ENCODE measurements at regions not wholly inside any gene's neighbourhood (a gene's known extent, or its start where the extent isn't known, plus 50 kb on each side); places are given as distances from the start of the nearest gene placed in this dataset.
"Not testable (repeated sequence)": the region's sequence is repeated elsewhere in the genome, so short reads cannot be mapped to it uniquely, and the experiment has no call there.

- DNase-seq (ENCODE audit: low read depth in 2 of 2) = not testable (repeated sequence)
Measured at GRCh38 chr12:131541512-131541911, 169.4 kb upstream of the SFSWAP start.

- DNase-seq (ENCODE audit: low read depth in 2 of 2) = no peak
Measured at GRCh38 chr12:131542351-131542750, 168.5 kb upstream of the SFSWAP start.

GRCh38 chr12:131543040-131543439 is 167.8 kb upstream of the SFSWAP start:
- DNase-seq (ENCODE audit: low read depth in 2 of 2) = no peak

GRCh38 chr12:131547555-131547954 is 163.3 kb upstream of the SFSWAP start:
- DNase-seq (ENCODE audit: low read depth in 2 of 2) = no peak

- no peak for DNase-seq (ENCODE audit: low read depth in 2 of 2)
Measured at GRCh38 chr12:131550121-131550520, 160.8 kb upstream of the SFSWAP start.

- no peak for DNase-seq (ENCODE audit: low read depth in 2 of 2)
Measured at GRCh38 chr12:131551675-131552491, 159.0 kb upstream of the SFSWAP start.

- DNase-seq (ENCODE audit: low read depth in 2 of 2) = no peak
Measured at GRCh38 chr12:131552492-131552863, 158.4 kb upstream of the SFSWAP start.

- DNase-seq (ENCODE audit: low read depth in 2 of 2) = no peak
Measured at GRCh38 chr12:131553096-131553777, 157.7 kb upstream of the SFSWAP start.

GRCh38 chr12:131555197-131555846 is 155.6 kb upstream of the SFSWAP start:
- DNase-seq (ENCODE audit: low read depth in 2 of 2) = no peak

GRCh38 chr12:131555866-131556265 is 155.0 kb upstream of the SFSWAP start:
- no peak for DNase-seq (ENCODE audit: low read depth in 2 of 2)

- DNase-seq (ENCODE audit: low read depth in 2 of 2) = no peak
Measured at GRCh38 chr12:131557078-131557709, 153.7 kb upstream of the SFSWAP start.

- no peak for DNase-seq (ENCODE audit: low read depth in 2 of 2)
Measured at GRCh38 chr12:131559517-131560516, 151.1 kb upstream of the SFSWAP start.

- DNase-seq (ENCODE audit: low read depth in 2 of 2) = no peak
Measured at GRCh38 chr12:131561051-131561450, 149.8 kb upstream of the SFSWAP start.

GRCh38 chr12:131561891-131562684 is 148.8 kb upstream of the SFSWAP start:
- no peak for DNase-seq (ENCODE audit: low read depth in 2 of 2)

- not testable (repeated sequence) for DNase-seq (ENCODE audit: low read depth in 2 of 2)
Measured at GRCh38 chr12:131564138-131564727, 146.7 kb upstream of the SFSWAP start.

- DNase-seq (ENCODE audit: low read depth in 2 of 2) = no peak
Measured at GRCh38 chr12:131564845-131565244, 146.0 kb upstream of the SFSWAP start.

- no peak for DNase-seq (ENCODE audit: low read depth in 2 of 2)
Measured at GRCh38 chr12:131565267-131566015, 145.4 kb upstream of the SFSWAP start.

GRCh38 chr12:131568336-131568735 is 142.6 kb upstream of the SFSWAP start:
- no peak for DNase-seq (ENCODE audit: low read depth in 2 of 2)

GRCh38 chr12:131570596-131570995 is 140.3 kb upstream of the SFSWAP start:
- DNase-seq (ENCODE audit: low read depth in 2 of 2) = no peak

All from stimulated activated CD4-positive, alpha-beta T cell treated with anti-CD3 and anti-CD28 coated beads, Interleukin-12 subunit alpha, Interleukin-12 subunit beta, amount 100 ng/mL, for 24 hours (primary cell).